PC-9 (cell line): ENCODE measurements at regions not wholly inside any gene's neighbourhood (a gene's known extent, or its start where the extent isn't known, plus 50 kb on each side); places are given as distances from the start of the nearest gene placed in this dataset.

Source experiments
- BruUV-seq: library from RNA; stranded (reverse); fragments of 400-500 nt; replicated peaks from 2 replicates; lab custom pipeline; 2021; lab: Mats Ljungman, UMichigan
- CTCF ChIA-PET: fragments of 300-600 bp; sonication (Branson Sonifier 250); formaldehyde crosslinking; loops from one replicate; lab custom pipeline; 2022; ENCODE audit warnings: antibody characterized with exemption; lab: Charles Lee
- POLR2A ChIA-PET: fragments of 300-600 bp; sonication (Branson Sonifier 250); formaldehyde crosslinking; loops from one replicate; lab custom pipeline; 2022; ENCODE audit warnings: antibody characterized with exemption; ENCODE audit not compliant: unreplicated experiment; lab: Charles Lee
- DNase-seq, 2 experiments: peaks; one replicate each; pipeline versions ENCODE4 v3.0.0 to v3.0.0-alpha.2; 2015 to 2022; ENCODE audit warnings: mixed read lengths in 1 of 2
- H2AFZ ChIP-seq: fragments of 200-600 bp; sonication (generic); 2 replicates; pipeline ENCODE4 v1.8.1; 2017; ENCODE audit warnings: antibody characterized with exemption
- H3F3A ChIP-seq: fragments of 200-600 bp; sonication (generic); 2 replicates; pipeline ENCODE4 v1.8.1; 2017; ENCODE audit warnings: antibody characterized with exemption, mild to moderate bottlenecking, low read depth; ENCODE audit not compliant: insufficient read depth
- H3K27ac ChIP-seq: fragments of 200-600 bp; sonication (generic); 2 replicates; pipeline ENCODE4 v1.6.1; 2016; ENCODE audit warnings: mixed run types
- H3K27me3 ChIP-seq: fragments of 200-600 bp; sonication (generic); 2 replicates; pipeline ENCODE4 v1.6.1; 2016; ENCODE audit warnings: low read depth, mixed run types; ENCODE audit not compliant: insufficient read depth
- H3K36me3 ChIP-seq: fragments of 200-600 bp; sonication (generic); 2 replicates; pipeline ENCODE4 v1.6.1; 2016; ENCODE audit warnings: low read depth, mixed run types
- H3K4me1 ChIP-seq: fragments of 200-600 bp; sonication (generic); replicated peaks from 2 replicates; pipeline ENCODE4 v1.6.1; 2016; ENCODE audit warnings: mixed run types; ENCODE audit not compliant: insufficient read depth
- H3K4me2 ChIP-seq: fragments of 200-600 bp; sonication (generic); 2 replicates; pipeline ENCODE4 v1.6.1; 2017; ENCODE audit warnings: mixed run types
- H3K4me3 ChIP-seq: fragments of 200-600 bp; sonication (generic); 2 replicates; pipeline ENCODE4 v1.6.1; 2016; ENCODE audit warnings: mixed run types
- H3K79me2 ChIP-seq: fragments of 200-600 bp; sonication (generic); 2 replicates; pipeline ENCODE4 v1.6.1; 2017; ENCODE audit warnings: low read depth, mixed run types
- H3K9me2 ChIP-seq: fragments of 200-600 bp; sonication (generic); 2 replicates; pipeline ENCODE4 v1.8.1; 2017; ENCODE audit warnings: mild to moderate bottlenecking; ENCODE audit not compliant: insufficient read depth
- H3K9me3 ChIP-seq: fragments of 200-600 bp; sonication (generic); 2 replicates; pipeline ENCODE4 v1.8.1; 2016; ENCODE audit warnings: low read depth; ENCODE audit not compliant: insufficient read depth
- H4K20me1 ChIP-seq: fragments of 200-600 bp; sonication (generic); 2 replicates; pipeline ENCODE4 v1.8.1; 2017; ENCODE audit not compliant: insufficient read depth
- EZH2 ChIP-seq: fragments of 200-600 bp; sonication (generic); IDR thresholded peaks from 2 replicates; pipeline ENCODE4 v1.8.0; 2017; ENCODE audit warnings: antibody characterized with exemption, low read depth
- intact Hi-C: fragments of 100-400 bp; cut with micrococcal nuclease; formaldehyde crosslinking; loops from one replicate; pipeline ENCODE4 v1.10.0; 2022; ENCODE audit not compliant: unreplicated experiment
- TF ChIP-seq, protein P1 (sequence below): fragments of 200-600 bp; sonication (generic); conservative IDR thresholded peaks from 2 replicates; pipeline ENCODE4 v1.6.1; 2017; ENCODE audit warnings: mixed run types, antibody characterized with exemption, mild to moderate bottlenecking, moderate library complexity

DNA sequence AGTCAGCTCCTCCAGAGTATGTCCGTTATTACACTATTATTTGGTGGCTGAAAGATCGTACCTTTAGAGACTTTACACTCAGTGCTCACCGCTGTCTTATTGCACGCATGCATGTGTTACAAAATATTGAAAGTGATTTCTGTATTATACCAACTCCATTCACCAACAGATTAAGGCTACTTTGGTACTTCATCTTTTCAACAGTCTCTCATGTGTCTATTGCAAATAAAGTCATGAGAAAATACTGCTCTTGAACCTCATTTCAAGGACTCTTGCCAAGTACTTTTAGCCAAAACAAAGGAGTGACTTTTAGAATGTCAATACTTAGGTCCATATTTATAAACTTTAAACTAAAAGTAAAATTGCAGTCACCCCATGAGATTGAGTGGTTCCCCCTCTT, 503.6 kb downstream of the TMEM121 start:
- Histone ChIP-seq H3K9me2 (no peaks in the 10 kb centered on the region), H3F3A (no peaks in the 10 kb centered on the region), H4K20me1 (no peaks in the 10 kb centered on the region), H3K9me3 (no peaks in the 10 kb centered on the region), H3K4me3 (no peak overlapping the region), H2AFZ (no peak overlapping the region), H3K27ac (no peak overlapping the region), H3K27me3 (peaks cover 62% of the 10 kb centered on the region), H3K79me2 (no peaks in the 10 kb centered on the region), H3K4me1 (no peaks in the 10 kb centered on the region), H3K4me2 (no peak overlapping the region), H3K36me3 (no peaks in the 10 kb centered on the region)
- BruUV-seq, result no TSS peak
- DNase-seq, result no peak
- POLR2A ChIA-PET, result no interaction called here
- intact Hi-C loops, result no loop called here
- no peak for TF ChIP-seq EZH2
- TF ChIP-seq, protein P1, sequence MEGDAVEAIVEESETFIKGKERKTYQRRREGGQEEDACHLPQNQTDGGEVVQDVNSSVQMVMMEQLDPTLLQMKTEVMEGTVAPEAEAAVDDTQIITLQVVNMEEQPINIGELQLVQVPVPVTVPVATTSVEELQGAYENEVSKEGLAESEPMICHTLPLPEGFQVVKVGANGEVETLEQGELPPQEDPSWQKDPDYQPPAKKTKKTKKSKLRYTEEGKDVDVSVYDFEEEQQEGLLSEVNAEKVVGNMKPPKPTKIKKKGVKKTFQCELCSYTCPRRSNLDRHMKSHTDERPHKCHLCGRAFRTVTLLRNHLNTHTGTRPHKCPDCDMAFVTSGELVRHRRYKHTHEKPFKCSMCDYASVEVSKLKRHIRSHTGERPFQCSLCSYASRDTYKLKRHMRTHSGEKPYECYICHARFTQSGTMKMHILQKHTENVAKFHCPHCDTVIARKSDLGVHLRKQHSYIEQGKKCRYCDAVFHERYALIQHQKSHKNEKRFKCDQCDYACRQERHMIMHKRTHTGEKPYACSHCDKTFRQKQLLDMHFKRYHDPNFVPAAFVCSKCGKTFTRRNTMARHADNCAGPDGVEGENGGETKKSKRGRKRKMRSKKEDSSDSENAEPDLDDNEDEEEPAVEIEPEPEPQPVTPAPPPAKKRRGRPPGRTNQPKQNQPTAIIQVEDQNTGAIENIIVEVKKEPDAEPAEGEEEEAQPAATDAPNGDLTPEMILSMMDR, result no peak
- CTCF ChIA-PET, result no interaction called here

DNA sequence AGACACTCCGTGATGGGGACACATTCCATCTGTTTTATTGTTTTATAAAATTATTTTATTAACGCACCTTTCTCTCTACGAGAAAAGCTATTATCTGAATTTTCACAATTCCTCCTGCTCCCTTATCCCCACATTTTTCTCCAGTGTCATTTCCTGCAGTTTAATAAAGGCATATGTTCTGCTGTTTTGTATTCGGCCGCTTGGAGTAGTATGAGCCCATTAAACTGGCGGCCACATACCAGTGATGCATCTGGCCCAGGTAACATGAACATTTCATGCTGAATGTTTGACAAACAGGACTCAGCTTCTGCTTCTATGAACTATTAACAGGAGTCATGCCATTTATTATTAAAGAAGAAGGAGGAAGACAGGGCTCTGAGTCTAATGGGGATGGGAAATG, 511.0 kb downstream of the TMEM121 start:
- no peak for DNase-seq
- CTCF ChIA-PET, result no interaction called here
- Histone ChIP-seq H3K27ac (no peak overlapping the region), H3K9me3 (no peaks in the 10 kb centered on the region), H3K9me2 (no peaks in the 10 kb centered on the region), H3K27me3 (peaks cover 34% of the 10 kb centered on the region), H3K79me2 (no peaks in the 10 kb centered on the region), H3K4me2 (no peak overlapping the region), H3F3A (no peaks in the 10 kb centered on the region), H3K36me3 (no peaks in the 10 kb centered on the region), H3K4me3 (no peak overlapping the region), H2AFZ (no peak overlapping the region), H4K20me1 (no peaks in the 10 kb centered on the region), H3K4me1 (no peaks in the 10 kb centered on the region)
- BruUV-seq, result no TSS peak
- intact Hi-C loops, result no loop called here
- TF ChIP-seq, protein P1, result 0 out of 2 replicates have a peak, but pooled peaks have one; percentile 27
- TF ChIP-seq EZH2, result no peak
- POLR2A ChIA-PET, result no interaction called here

DNA sequence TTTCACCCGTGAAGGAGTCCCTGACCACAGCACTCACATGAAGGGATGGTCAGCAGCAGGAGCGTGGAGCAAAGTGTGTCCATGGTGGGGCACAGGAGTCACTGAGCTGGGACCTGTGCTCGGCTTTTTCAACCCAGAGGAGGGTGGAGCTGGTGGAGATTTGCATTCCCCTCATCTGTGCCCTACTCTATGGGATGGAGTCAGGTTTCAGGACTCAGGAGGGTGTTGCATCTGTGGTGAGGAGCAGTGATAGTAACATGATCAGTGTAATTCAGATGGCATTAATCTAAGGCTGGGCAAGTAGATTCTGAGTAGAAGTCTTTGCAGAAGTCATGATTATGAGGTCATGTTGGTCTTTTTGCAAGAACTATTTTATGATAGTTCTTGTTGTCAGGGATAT, 511.9 kb downstream of the TMEM121 start:
- H3K27ac ChIP-seq, result no peak overlapping the region

More for the DNA sequence above, 511.9 kb downstream of the TMEM121 start:
- no peaks in the 10 kb centered on the region for H3K9me2 ChIP-seq
- no peak overlapping the region for H3K4me2 ChIP-seq
- no peaks in the 10 kb centered on the region for H3K4me1 ChIP-seq
- ChIA-PET POLR2A (no interaction called here), CTCF (no interaction called here)
- H3K4me3 ChIP-seq, result no peak overlapping the region
- H3K79me2 ChIP-seq, result no peaks in the 10 kb centered on the region
- no TSS peak for BruUV-seq
- no peak for TF ChIP-seq EZH2
- TF ChIP-seq, protein P1, result no peak
- no peaks in the 10 kb centered on the region for H3F3A ChIP-seq
- no peak for DNase-seq
- H3K27me3 ChIP-seq, result peaks cover 28% of the 10 kb centered on the region
- H3K9me3 ChIP-seq, result no peaks in the 10 kb centered on the region
- H2AFZ ChIP-seq, result no peak overlapping the region
- intact Hi-C loops, result no loop called here
- H4K20me1 ChIP-seq, result no peaks in the 10 kb centered on the region
- H3K36me3 ChIP-seq, result no peaks in the 10 kb centered on the region
